ENCODE measurements at regions not wholly inside any gene's neighbourhood (a gene's known extent, or its start where the extent isn't known, plus 50 kb on each side); places are given as distances from the start of the nearest gene placed in this dataset.

GRCh38 chr13:36526897-36527296 lies 94.6 kb downstream of the CCNA1 start:
- TF ChIP-seq MAX (CRISPR knock-in tag; IDR thresholded peaks at IDR 0.05) (no peak), CTCF (IDR thresholded peaks at IDR 0.05) (no peak), ATF3 (CRISPR knock-in tag; conservative IDR thresholded peaks at IDR 0.05) (no peak), CREB1 (CRISPR knock-in tag; IDR thresholded peaks at IDR 0.05) (no peak), ARID4B (CRISPR knock-in tag; IDR thresholded peaks at IDR 0.05; ENCODE audit: borderline replicate concordance) (no peak), ZNF232 (CRISPR knock-in tag; IDR thresholded peaks at IDR 0.05) (no peak), NR2C2 (CRISPR knock-in tag; IDR thresholded peaks at IDR 0.05) (no peak), ZNF512 (CRISPR knock-in tag; IDR thresholded peaks at IDR 0.05; ENCODE audit: borderline replicate concordance) (no peak), ESRRA (CRISPR knock-in tag; IDR thresholded peaks at IDR 0.05; ENCODE audit: borderline replicate concordance) (no peak), FOXK1 (CRISPR knock-in tag; IDR thresholded peaks at IDR 0.05) (no peak), IRF2 (CRISPR knock-in tag; IDR thresholded peaks at IDR 0.05; ENCODE audit: borderline replicate concordance, low read depth) (no peak)

Data from WTC11 (cell line).